ENCODE measurements at regions not wholly inside any gene's neighbourhood (a gene's known extent, or its start where the extent isn't known, plus 50 kb on each side); places are given as distances from the start of the nearest gene placed in this dataset.
A peak's percentile ranks its signal among the peaks of the same experiment; 100 is the strongest.
"Not testable (repeated sequence)": the region's sequence is repeated elsewhere in the genome, so short reads cannot be mapped to it uniquely, and the experiment has no call there.

GRCh38 chr6:17013701-17014100, 88.1 kb upstream of the STMND1 start:
- FAIRE-seq = no peak
- peak; percentile 58 for DNase-seq (ENCODE audit: insufficient read length, low spot score)

GRCh38 chr6:17012421-17013225, 89.2 kb upstream of the STMND1 start:
- peak; percentile 81 for DNase-seq (ENCODE audit: insufficient read length, low spot score)
- FAIRE-seq = peak; percentile 86

- no peak for FAIRE-seq
- DNase-seq (ENCODE audit: insufficient read length, low spot score) = no peak
Observed at GRCh38 chr6:17011985-17012384, 89.9 kb upstream of the STMND1 start.

- no peak for FAIRE-seq
- no peak for DNase-seq (ENCODE audit: insufficient read length, low spot score)
Observed at GRCh38 chr6:17007749-17008148, 94.1 kb upstream of the STMND1 start.

- DNase-seq (ENCODE audit: insufficient read length, low spot score) = no peak
- no peak for FAIRE-seq
Observed at GRCh38 chr6:17006543-17006942, 95.3 kb upstream of the STMND1 start.

GRCh38 chr6:17004269-17004668, 97.6 kb upstream of the STMND1 start:
- no peak for FAIRE-seq
- DNase-seq (ENCODE audit: insufficient read length, low spot score) = no peak

GRCh38 chr6:17002123-17002522, 99.7 kb upstream of the STMND1 start:
- DNase-seq (ENCODE audit: insufficient read length, low spot score) (no peak), FAIRE-seq (no peak)

- FAIRE-seq (no peak), DNase-seq (ENCODE audit: insufficient read length, low spot score) (peak; percentile 13)
Observed at GRCh38 chr6:17001188-17001587, 100.7 kb upstream of the STMND1 start.

- FAIRE-seq (no peak), DNase-seq (ENCODE audit: insufficient read length, low spot score) (no peak)
Observed at GRCh38 chr6:16999491-17000436, 102.1 kb upstream of the STMND1 start.

GRCh38 chr6:16998461-16998860, 103.4 kb upstream of the STMND1 start:
- FAIRE-seq (no peak), DNase-seq (ENCODE audit: insufficient read length, low spot score) (no peak)

GRCh38 chr6:16995511-16996250, 106.2 kb upstream of the STMND1 start:
- no peak for FAIRE-seq
- DNase-seq (ENCODE audit: insufficient read length, low spot score) = no peak

- no peak for FAIRE-seq
- no peak for DNase-seq (ENCODE audit: insufficient read length, low spot score)
Observed at GRCh38 chr6:16993396-16993795, 108.5 kb upstream of the STMND1 start.

- FAIRE-seq = no peak
- DNase-seq (ENCODE audit: insufficient read length, low spot score) = no peak
Observed at GRCh38 chr6:16991981-16992629, 109.7 kb upstream of the STMND1 start.

- not testable (repeated sequence) for FAIRE-seq; DNase-seq (ENCODE audit: insufficient read length, low spot score)
Observed at GRCh38 chr6:16989976-16990375, 111.9 kb upstream of the STMND1 start.

- DNase-seq (ENCODE audit: insufficient read length, low spot score) = no peak
Observed at GRCh38 chr6:16989382-16989781, 112.5 kb upstream of the STMND1 start.

GRCh38 chr6:16987996-16988395, 113.9 kb upstream of the STMND1 start:
- FAIRE-seq (no peak), DNase-seq (ENCODE audit: insufficient read length, low spot score) (no peak)

More at GRCh38 chr6:16989382-16989781, 112.5 kb upstream of the STMND1 start:
- FAIRE-seq = no peak

- no peak for DNase-seq (ENCODE audit: insufficient read length, low spot score)
- no peak for FAIRE-seq
Observed at GRCh38 chr6:16985513-16986284, 116.2 kb upstream of the STMND1 start.

- FAIRE-seq = no peak
- DNase-seq (ENCODE audit: insufficient read length, low spot score) = no peak
Observed at GRCh38 chr6:16982807-16983206, 119.0 kb upstream of the STMND1 start.

GRCh38 chr6:16979677-16980370, 122.0 kb upstream of the STMND1 start:
- FAIRE-seq = peak; percentile 62
- DNase-seq (ENCODE audit: insufficient read length, low spot score) = no peak
